ENCODE measurements at regions not wholly inside any gene's neighbourhood (a gene's known extent, or its start where the extent isn't known, plus 50 kb on each side); places are given as distances from the start of the nearest gene placed in this dataset.

GRCh38 chr6:166058064-166058739 is 109.4 kb downstream of the TBXT start:
- H3K4me3 Mint-ChIP-seq, result peak overlapping the region; percentile 16
- no peak for DNase-seq
- no peak overlapping the region for H3K27ac Mint-ChIP-seq
- peaks cover 42% of the 10 kb centered on the region for H3K9me3 Mint-ChIP-seq
- TF ChIP-seq CTCF (IDR thresholded peaks at IDR 0.05), result no peak
- peaks cover 16% of the 10 kb centered on the region for H3K4me1 Mint-ChIP-seq
- peaks cover 4% of the 10 kb centered on the region for H3K36me3 Mint-ChIP-seq (ENCODE audit: low read depth)
- peaks cover 15% of the 10 kb centered on the region for H3K27me3 Mint-ChIP-seq (ENCODE audit: low read depth, poor library complexity)

- DNase-seq, result no peak
- peaks cover 45% of the 10 kb centered on the region for H3K9me3 Mint-ChIP-seq
- peaks cover 10% of the 10 kb centered on the region for H3K27me3 Mint-ChIP-seq (ENCODE audit: low read depth, poor library complexity)
- H3K4me1 Mint-ChIP-seq, result peaks cover 16% of the 10 kb centered on the region
- no peak for TF ChIP-seq CTCF (IDR thresholded peaks at IDR 0.05)
- H3K4me3 Mint-ChIP-seq, result no peak overlapping the region
- H3K36me3 Mint-ChIP-seq (ENCODE audit: low read depth), result peaks cover 4% of the 10 kb centered on the region
- H3K27ac Mint-ChIP-seq, result no peak overlapping the region
Measured at GRCh38 chr6:166057431-166057830, 110.2 kb downstream of the TBXT start.

DNA sequence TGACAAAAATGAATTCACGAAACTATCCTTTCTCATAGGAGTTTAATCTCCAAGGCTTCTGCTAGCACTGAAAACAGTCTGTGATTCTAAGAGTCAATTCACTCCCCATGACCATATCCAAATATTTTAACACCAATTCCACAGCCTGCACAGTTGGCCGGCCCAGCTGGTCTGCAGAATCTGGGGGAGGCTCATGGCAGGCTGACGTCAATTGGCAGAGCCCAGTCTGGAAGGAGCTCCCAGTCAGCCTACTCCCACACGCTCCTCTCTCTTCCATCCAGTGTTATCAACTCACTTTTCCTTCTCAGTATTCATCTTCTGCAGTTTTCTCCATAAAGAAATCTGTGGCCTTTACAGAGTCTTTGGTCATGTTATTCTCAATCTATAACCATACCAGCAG is 111.0 kb downstream of the TBXT start:
- peaks cover 49% of the 10 kb centered on the region for H3K9me3 Mint-ChIP-seq
- no peak for TF ChIP-seq CTCF (IDR thresholded peaks at IDR 0.05)
- peaks cover 16% of the 10 kb centered on the region for H3K4me1 Mint-ChIP-seq
- H3K27me3 Mint-ChIP-seq (ENCODE audit: low read depth, poor library complexity), result peaks cover 10% of the 10 kb centered on the region
- no peak for DNase-seq
- H3K27ac Mint-ChIP-seq, result no peak overlapping the region
- peaks cover 12% of the 10 kb centered on the region for H3K36me3 Mint-ChIP-seq (ENCODE audit: low read depth)
- no peak overlapping the region for H3K4me3 Mint-ChIP-seq

DNA sequence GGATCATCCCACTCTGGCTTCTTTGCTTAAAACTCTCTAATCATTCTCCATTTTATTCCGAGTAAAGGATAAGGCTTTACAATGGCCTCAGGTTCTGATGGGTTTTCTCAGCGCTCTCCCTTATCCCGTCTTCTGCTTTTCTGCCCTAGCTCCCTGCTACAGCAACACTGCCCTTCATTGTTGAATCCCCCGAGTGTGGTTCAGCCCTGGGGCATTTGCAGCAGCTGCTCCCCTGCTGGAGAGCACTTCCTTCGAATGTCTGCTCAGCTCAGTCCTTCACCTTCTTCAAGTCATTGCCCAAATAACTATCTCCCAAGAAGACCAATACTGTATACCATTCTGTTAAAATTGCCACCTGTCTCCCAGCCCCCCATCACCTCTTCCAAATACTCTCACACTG is 111.8 kb downstream of the TBXT start:
- Mint-ChIP-seq H3K27me3 (ENCODE audit: low read depth, poor library complexity) (peaks cover 10% of the 10 kb centered on the region), H3K9me3 (peaks cover 52% of the 10 kb centered on the region), H3K4me1 (peaks cover 16% of the 10 kb centered on the region), H3K36me3 (ENCODE audit: low read depth) (peaks cover 12% of the 10 kb centered on the region), H3K27ac (no peak overlapping the region), H3K4me3 (no peak overlapping the region)
- no peak for TF ChIP-seq CTCF (IDR thresholded peaks at IDR 0.05)
- DNase-seq, result no peak

DNA sequence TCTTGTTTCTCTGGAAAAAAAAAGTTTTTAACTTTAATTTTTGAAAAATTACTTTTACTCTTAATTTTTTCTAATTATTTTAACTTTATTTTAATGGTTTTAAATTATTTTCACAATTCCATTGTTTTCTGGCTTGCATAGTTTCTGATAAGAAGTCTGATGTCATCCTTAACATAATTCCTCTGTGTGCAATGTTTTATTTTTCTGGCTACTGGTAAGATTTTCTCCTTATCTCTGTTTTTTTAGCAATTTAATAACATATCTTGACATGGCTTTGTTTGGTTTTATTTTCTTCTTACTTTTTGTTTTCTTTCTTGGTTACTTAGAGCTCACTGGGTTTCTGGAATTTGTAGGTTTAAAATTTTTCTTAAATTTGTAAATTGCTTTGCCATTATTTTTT is 114.8 kb downstream of the TBXT start:
- Mint-ChIP-seq H3K27ac (no peak overlapping the region), H3K4me3 (no peak overlapping the region), H3K9me3 (peaks cover 64% of the 10 kb centered on the region), H3K27me3 (ENCODE audit: low read depth, poor library complexity) (peaks cover 6% of the 10 kb centered on the region), H3K36me3 (ENCODE audit: low read depth) (peaks cover 12% of the 10 kb centered on the region), H3K4me1 (peaks cover 9% of the 10 kb centered on the region)
- no peak for TF ChIP-seq CTCF (IDR thresholded peaks at IDR 0.05)
- no peak for DNase-seq

- H3K27me3 Mint-ChIP-seq (ENCODE audit: low read depth, poor library complexity), result peaks cover 4% of the 10 kb centered on the region
- no peak overlapping the region for H3K4me3 Mint-ChIP-seq
- no peak for TF ChIP-seq CTCF (IDR thresholded peaks at IDR 0.05)
- no peak overlapping the region for H3K27ac Mint-ChIP-seq
- peaks cover 58% of the 10 kb centered on the region for H3K9me3 Mint-ChIP-seq
- DNase-seq, result no peak
- H3K4me1 Mint-ChIP-seq, result peaks cover 9% of the 10 kb centered on the region
- peaks cover 8% of the 10 kb centered on the region for H3K36me3 Mint-ChIP-seq (ENCODE audit: low read depth)
Measured at GRCh38 chr6:166050559-166050958, 117.1 kb downstream of the TBXT start.
